Stomach smooth muscle (tissue), 2 donors: ENCODE measurements at regions not wholly inside any gene's neighbourhood (a gene's known extent, or its start where the extent isn't known, plus 50 kb on each side); places are given as distances from the start of the nearest gene placed in this dataset.

Experiments used
- H3K27ac ChIP-seq: one replicate; pipeline ENCODE4 v1.7.0; 2013; ENCODE audit warnings: mild to moderate bottlenecking, low read length, inconsistent platforms
- H3K27me3 ChIP-seq, 2 donors: one replicate each; pipeline ENCODE4 v1.7.0; 2013; ENCODE audit warnings: low read length in 2 of 2; ENCODE audit not compliant: insufficient read depth in 2 of 2, control insufficient read depth in 1 of 2
- H3K36me3 ChIP-seq, 2 donors: one replicate each; pipeline ENCODE4 v1.7.0; 2013; ENCODE audit warnings: low read length in 2 of 2; ENCODE audit not compliant: control insufficient read depth in 2 of 2, insufficient read depth in 2 of 2
- H3K4me1 ChIP-seq: one replicate; pipeline ENCODE4 v1.7.0; 2013; ENCODE audit warnings: low read length; ENCODE audit not compliant: control insufficient read depth, insufficient read depth
- H3K4me3 ChIP-seq, 2 donors: one replicate each; pipeline ENCODE4 v1.7.0; 2013; ENCODE audit warnings: low read length in 2 of 2
- H3K9ac ChIP-seq, 2 donors: one replicate each; pipeline ENCODE4 v1.7.0; 2013; ENCODE audit warnings: low read length in 2 of 2, mild to moderate bottlenecking in 1 of 2
- H3K9me3 ChIP-seq, 2 donors: one replicate each; pipeline ENCODE4 v1.7.0; 2013; ENCODE audit warnings: low read length in 2 of 2; ENCODE audit not compliant: control insufficient read depth in 2 of 2
- donor health status: healthy.
- donor health status: Pancreatic carcinoma.

- H3K9me3 ChIP-seq: no peaks in the 10 kb centered on the region
- no peaks in the 10 kb centered on the region for H3K4me1 ChIP-seq
- no peak overlapping the region for H3K9ac ChIP-seq
- no peaks in the 10 kb centered on the region for H3K36me3 ChIP-seq
- no peak overlapping the region for H3K27ac ChIP-seq
- no peak overlapping the region for H3K4me3 ChIP-seq
- H3K27me3 ChIP-seq: no peaks in the 10 kb centered on the region
These were observed 517.5 kb downstream of the PREX1 start for GRCh38 chr20:48310305-48310704.

DNA sequence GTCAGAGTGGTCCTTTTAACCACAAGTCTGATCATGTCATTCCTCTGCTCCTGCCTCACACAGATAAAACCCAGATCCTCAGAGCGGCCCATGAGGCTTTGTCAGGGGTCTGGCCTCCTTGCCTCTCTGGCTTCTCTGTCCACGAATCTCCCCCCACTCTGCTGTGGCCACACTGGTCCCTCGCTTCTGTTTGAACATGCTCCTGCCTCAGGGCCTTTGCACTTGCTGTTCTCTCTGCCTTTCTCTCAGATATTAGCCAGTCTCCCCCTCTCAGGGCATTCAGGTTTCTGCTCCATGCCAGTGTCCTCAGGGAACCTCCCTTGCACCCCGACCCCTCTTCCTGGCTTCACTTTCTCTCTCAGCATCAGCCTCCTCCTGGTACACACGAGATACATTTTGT lies 518.5 kb downstream of the PREX1 start:
- H3K4me3 ChIP-seq: no peak overlapping the region
- no peaks in the 10 kb centered on the region for H3K9me3 ChIP-seq
- no peak overlapping the region for H3K9ac ChIP-seq
- H3K27me3 ChIP-seq: no peaks in the 10 kb centered on the region
- no peak overlapping the region for H3K27ac ChIP-seq
- H3K4me1 ChIP-seq: no peaks in the 10 kb centered on the region
- no peaks in the 10 kb centered on the region for H3K36me3 ChIP-seq

DNA sequence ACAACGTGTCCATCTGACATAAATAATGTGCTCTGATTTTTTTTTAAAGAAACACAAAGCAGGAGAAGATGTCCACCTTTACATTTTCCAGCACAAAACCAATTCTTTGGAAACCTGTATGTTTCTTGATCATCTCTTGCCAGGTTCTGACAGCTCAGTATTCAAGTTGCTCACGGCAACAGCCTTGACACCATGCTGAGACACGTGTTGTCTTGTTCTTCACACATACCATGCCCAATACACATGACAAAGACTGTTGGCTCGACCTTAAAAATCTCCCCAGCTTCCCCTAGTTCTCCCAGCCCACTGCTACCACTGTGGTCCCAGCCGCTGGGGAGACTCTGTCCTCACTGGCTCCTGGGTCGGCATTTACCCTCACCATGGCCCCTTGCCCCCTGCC lies 518.9 kb downstream of the PREX1 start:
- Histone ChIP-seq H3K27ac (no peak overlapping the region), H3K4me1 (no peaks in the 10 kb centered on the region), H3K27me3 (no peaks in the 10 kb centered on the region), H3K36me3 (no peaks in the 10 kb centered on the region), H3K4me3 (no peak overlapping the region), H3K9ac (no peak overlapping the region), H3K9me3 (no peaks in the 10 kb centered on the region)

- Histone ChIP-seq H3K4me3 (no peak overlapping the region), H3K9ac (no peak overlapping the region), H3K4me1 (no peaks in the 10 kb centered on the region), H3K27ac (no peak overlapping the region), H3K36me3 (no peaks in the 10 kb centered on the region), H3K27me3 (no peaks in the 10 kb centered on the region), H3K9me3 (no peaks in the 10 kb centered on the region)
These were observed 519.5 kb downstream of the PREX1 start for GRCh38 chr20:48308232-48308781.

- no peaks in the 10 kb centered on the region for H3K27me3 ChIP-seq
- no peak overlapping the region for H3K9ac ChIP-seq
- H3K4me1 ChIP-seq: no peaks in the 10 kb centered on the region
- no peak overlapping the region for H3K4me3 ChIP-seq
- no peak overlapping the region for H3K27ac ChIP-seq
- no peaks in the 10 kb centered on the region for H3K36me3 ChIP-seq
- H3K9me3 ChIP-seq: no peaks in the 10 kb centered on the region
These were observed 520.5 kb downstream of the PREX1 start for GRCh38 chr20:48307277-48307676.

DNA sequence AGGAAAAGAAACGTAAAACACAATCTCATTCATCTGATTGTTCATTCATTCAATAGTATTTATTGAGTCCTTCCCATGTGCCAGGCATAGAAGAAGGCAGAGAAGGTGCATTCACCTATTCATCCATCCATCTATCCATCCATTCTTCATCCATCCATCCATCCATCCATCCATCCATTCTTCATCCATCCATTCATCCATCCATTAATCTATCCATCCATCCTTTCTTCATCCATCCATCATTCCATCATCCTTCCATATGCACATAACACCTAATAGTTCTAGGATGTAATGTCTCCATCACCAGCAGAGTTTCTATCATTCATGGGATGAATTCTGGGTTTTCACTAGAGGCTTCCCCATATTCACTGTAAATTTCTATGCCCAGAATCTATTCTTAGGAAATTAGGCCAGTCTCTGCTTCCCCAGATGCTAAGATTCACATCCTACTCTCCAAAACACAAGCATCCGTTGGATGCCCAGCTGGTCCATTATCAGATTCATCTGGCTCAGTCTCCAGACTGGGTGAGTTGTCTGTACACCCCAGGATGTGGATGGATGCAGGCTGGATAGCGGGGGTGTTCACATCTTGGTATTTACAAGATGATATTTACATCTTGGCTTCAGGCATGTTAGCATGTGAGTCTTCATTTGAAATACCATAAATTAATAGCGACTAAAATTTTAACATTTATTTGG lies 517.7 kb upstream of the SULF2 start:
- Histone ChIP-seq H3K9me3 (no peaks in the 10 kb centered on the region), H3K9ac (no peak overlapping the region)

DNA sequence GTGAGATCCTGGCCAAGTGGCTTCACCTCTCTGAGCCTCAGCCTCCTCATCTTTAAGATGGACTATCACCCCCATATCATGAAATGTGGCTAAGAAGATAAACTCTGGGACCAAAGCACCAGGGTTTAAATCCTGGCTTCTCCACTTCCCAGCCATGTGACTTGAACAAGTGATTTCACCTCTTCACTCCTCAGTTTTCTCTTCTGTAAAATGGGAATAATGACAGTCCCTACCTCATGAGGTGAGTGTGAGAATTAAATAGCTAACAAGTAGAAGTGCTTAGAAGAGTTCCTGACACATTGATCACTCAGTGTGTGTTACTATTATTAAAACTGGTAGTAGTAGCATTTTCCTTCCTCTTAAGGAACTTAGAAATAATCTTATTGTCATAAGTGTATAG lies 516.9 kb upstream of the SULF2 start:
- no peak overlapping the region for H3K27ac ChIP-seq
- no peaks in the 10 kb centered on the region for H3K9me3 ChIP-seq
- no peak overlapping the region for H3K9ac ChIP-seq
- peaks cover 16% of the 10 kb centered on the region for H3K4me1 ChIP-seq
- H3K4me3 ChIP-seq: no peak overlapping the region
- no peaks in the 10 kb centered on the region for H3K27me3 ChIP-seq
- no peaks in the 10 kb centered on the region for H3K36me3 ChIP-seq

More for the DNA sequence above, 517.7 kb upstream of the SULF2 start:
- Histone ChIP-seq H3K4me1 (peaks cover 14% of the 10 kb centered on the region), H3K4me3 (no peak overlapping the region), H3K27me3 (no peaks in the 10 kb centered on the region), H3K36me3 (no peaks in the 10 kb centered on the region), H3K27ac (no peak overlapping the region)

- Histone ChIP-seq H3K36me3 (no peaks in the 10 kb centered on the region), H3K9ac (no peak overlapping the region), H3K27me3 (no peaks in the 10 kb centered on the region), H3K9me3 (no peaks in the 10 kb centered on the region), H3K4me3 (no peak overlapping the region), H3K4me1 (peaks cover 20% of the 10 kb centered on the region), H3K27ac (no peak overlapping the region)
These were observed 515.9 kb upstream of the SULF2 start for GRCh38 chr20:48301189-48301588.

- H3K36me3 ChIP-seq: no peaks in the 10 kb centered on the region
- no peak overlapping the region for H3K27ac ChIP-seq
- peaks cover 26% of the 10 kb centered on the region for H3K4me1 ChIP-seq
- no peaks in the 10 kb centered on the region for H3K27me3 ChIP-seq
- no peaks in the 10 kb centered on the region for H3K9me3 ChIP-seq
- H3K9ac ChIP-seq: no peak overlapping the region
- no peak overlapping the region for H3K4me3 ChIP-seq
These were observed 515.2 kb upstream of the SULF2 start for GRCh38 chr20:48300529-48300928.

DNA sequence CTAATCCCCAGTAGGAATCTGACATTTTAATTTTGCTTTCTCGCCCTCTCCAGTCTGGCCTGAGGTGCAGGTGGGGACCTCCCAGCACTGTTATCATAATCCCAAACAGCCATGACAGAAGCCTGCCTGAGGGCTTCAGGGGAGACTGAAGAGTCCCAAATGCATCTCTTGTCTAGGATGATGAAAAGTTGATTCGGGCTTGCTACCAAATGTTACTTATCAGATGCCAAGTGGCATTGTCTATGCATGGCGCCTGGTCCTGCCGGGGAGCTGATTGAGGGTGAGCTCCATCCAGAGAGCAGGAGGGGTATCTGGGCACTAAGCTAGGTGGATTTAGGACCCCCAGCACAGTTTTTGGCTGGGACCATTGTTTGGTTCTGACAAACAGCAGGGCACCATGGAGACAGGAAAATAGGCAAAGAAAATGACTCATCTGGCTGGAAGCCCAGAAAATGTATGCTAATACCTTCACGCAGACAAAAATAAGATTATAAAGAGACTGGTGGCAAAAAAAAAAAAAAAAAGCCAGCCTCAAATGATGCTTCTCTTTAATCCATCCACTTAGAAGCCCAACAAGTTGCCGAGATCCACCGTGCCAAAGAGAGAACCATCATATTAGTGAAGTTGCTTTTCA lies 513.7 kb upstream of the SULF2 start:
- peaks cover 39% of the 10 kb centered on the region for H3K4me1 ChIP-seq

DNA sequence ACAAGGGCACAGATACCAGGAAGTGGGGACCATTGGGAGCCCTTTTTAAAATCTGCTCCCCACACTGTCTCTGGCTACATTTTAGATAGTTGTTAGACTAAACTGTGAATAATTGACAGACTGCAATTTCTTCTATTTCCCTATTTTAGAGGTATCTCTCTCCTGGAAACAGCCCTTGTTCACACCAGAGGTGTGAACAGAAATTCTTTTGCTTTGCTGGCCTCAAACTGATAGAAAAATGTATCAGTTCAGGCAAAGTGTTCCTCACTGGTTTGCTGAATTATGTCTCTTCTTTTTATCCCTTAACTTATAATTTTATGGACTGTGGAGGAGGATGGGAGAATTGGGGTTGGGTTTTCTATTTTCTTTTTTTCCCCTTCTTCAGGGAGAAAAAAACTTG lies 513.2 kb upstream of the SULF2 start:
- H3K9ac ChIP-seq: no peak overlapping the region
- no peaks in the 10 kb centered on the region for H3K27me3 ChIP-seq
- no peaks in the 10 kb centered on the region for H3K9me3 ChIP-seq
- peak overlapping the region; percentile 4 for H3K27ac ChIP-seq
- H3K4me3 ChIP-seq: no peak overlapping the region
- H3K36me3 ChIP-seq: no peaks in the 10 kb centered on the region
- peaks cover 39% of the 10 kb centered on the region for H3K4me1 ChIP-seq

More for the DNA sequence above, 513.7 kb upstream of the SULF2 start:
- no peaks in the 10 kb centered on the region for H3K36me3 ChIP-seq
- no peak overlapping the region for H3K9ac ChIP-seq
- H3K27me3 ChIP-seq: no peaks in the 10 kb centered on the region
- peak overlapping the region; percentile 4 for H3K27ac ChIP-seq
- peak overlapping the region in 1 of 2 donors; percentile 29 for H3K4me3 ChIP-seq
- no peaks in the 10 kb centered on the region for H3K9me3 ChIP-seq
